ENCODE measurements at regions not wholly inside any gene's neighbourhood (a gene's known extent, or its start where the extent isn't known, plus 50 kb on each side); places are given as distances from the start of the nearest gene placed in this dataset.

GRCh38 chr10:4119107-4119506, 334.1 kb upstream of the KLF6 start:
- no peak for DNase-seq (ENCODE audit: low read depth)
- TF ChIP-seq, protein P1, sequence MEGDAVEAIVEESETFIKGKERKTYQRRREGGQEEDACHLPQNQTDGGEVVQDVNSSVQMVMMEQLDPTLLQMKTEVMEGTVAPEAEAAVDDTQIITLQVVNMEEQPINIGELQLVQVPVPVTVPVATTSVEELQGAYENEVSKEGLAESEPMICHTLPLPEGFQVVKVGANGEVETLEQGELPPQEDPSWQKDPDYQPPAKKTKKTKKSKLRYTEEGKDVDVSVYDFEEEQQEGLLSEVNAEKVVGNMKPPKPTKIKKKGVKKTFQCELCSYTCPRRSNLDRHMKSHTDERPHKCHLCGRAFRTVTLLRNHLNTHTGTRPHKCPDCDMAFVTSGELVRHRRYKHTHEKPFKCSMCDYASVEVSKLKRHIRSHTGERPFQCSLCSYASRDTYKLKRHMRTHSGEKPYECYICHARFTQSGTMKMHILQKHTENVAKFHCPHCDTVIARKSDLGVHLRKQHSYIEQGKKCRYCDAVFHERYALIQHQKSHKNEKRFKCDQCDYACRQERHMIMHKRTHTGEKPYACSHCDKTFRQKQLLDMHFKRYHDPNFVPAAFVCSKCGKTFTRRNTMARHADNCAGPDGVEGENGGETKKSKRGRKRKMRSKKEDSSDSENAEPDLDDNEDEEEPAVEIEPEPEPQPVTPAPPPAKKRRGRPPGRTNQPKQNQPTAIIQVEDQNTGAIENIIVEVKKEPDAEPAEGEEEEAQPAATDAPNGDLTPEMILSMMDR (IDR thresholded peaks at IDR 0.05; ENCODE audit: low read depth, low read length, missing control alignments) = no peak
- no peak overlapping the region for H3K4me3 ChIP-seq (ENCODE audit: low read depth, low read length)

DNA sequence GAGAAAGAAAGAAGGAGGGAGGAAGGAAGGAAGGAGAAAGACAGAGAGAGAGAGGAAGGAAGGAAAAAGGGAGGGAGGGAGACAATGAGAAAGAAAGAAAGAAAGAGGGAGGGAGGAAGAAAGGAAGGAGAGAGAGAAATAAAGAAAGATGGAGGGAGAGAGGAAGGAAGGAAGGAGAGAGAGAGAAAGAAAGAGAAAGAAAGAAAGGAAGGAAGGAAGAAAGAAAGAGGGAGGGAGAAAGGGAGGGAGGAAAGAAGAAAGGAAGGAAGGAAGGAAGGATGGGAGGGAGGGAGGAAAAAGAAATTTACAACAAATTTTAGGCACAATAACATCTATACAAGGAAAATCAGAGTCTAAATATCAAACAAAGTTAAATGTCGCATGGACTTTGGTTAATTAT, 332.6 kb upstream of the KLF6 start:
- DNase-seq (ENCODE audit: low read depth) = no peak
- no peak overlapping the region for H3K4me3 ChIP-seq (ENCODE audit: low read depth, low read length)
- TF ChIP-seq, protein P1 (IDR thresholded peaks at IDR 0.05; ENCODE audit: low read depth, low read length, missing control alignments) = no peak

DNA sequence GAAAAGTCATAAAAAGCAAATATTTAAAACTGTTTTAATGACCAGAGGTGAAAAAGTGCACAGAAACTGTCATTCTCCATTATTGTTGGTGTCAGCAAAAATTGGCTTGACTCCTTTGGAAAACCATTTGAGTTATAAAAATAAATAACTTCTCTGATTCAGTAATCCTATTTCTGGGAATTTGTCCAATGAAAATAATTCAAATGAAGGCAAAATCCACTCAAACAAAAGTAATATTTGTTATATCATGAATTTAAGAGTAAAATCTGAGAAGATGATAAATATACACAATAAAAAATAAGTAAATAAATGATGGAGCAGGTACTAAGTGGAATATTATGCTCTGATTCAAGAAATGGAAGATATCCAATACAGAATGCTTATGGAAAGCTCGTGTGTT, 326.6 kb upstream of the KLF6 start:
- DNase-seq (ENCODE audit: low read depth) = no peak
- H3K4me3 ChIP-seq (ENCODE audit: low read depth, low read length) = no peak overlapping the region
- TF ChIP-seq, protein P1 (IDR thresholded peaks at IDR 0.05; ENCODE audit: low read depth, low read length, missing control alignments) = no peak

- no peak overlapping the region for H3K4me3 ChIP-seq (ENCODE audit: low read depth, low read length)
- TF ChIP-seq, protein P1 (IDR thresholded peaks at IDR 0.05; ENCODE audit: low read depth, low read length, missing control alignments) = no peak
- no peak for DNase-seq (ENCODE audit: low read depth)
Measured at GRCh38 chr10:4109469-4109868, 324.5 kb upstream of the KLF6 start.

DNA sequence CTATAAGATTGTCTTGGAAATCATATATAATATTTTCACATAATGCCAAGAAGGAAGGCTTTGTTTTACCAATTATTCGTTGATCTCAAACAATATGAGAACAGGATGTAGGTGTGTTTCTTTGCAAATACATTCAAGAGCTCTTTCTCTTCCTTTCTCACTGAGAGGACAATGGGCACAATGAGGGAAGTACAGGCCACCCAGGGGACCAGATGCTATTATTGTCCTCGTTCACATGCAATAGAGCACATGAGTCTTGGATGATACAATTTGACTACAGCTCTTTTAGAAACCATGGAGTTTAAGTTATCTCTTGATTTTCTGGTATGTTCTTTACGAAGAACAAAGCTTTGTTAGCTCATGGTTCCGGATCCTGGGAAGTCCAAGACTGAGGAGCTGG, 323.7 kb upstream of the KLF6 start:
- no peak overlapping the region for H3K4me3 ChIP-seq (ENCODE audit: low read depth, low read length)
- DNase-seq (ENCODE audit: low read depth) = no peak
- TF ChIP-seq, protein P1 (IDR thresholded peaks at IDR 0.05; ENCODE audit: low read depth, low read length, missing control alignments) = no peak

- TF ChIP-seq, protein P1 (IDR thresholded peaks at IDR 0.05; ENCODE audit: low read depth, low read length, missing control alignments) = no peak
- no peak for DNase-seq (ENCODE audit: low read depth)
- H3K4me3 ChIP-seq (ENCODE audit: low read depth, low read length) = no peak overlapping the region
Measured at GRCh38 chr10:4107285-4107851, 322.4 kb upstream of the KLF6 start.

GRCh38 chr10:4103603-4104002, 318.6 kb upstream of the KLF6 start:
- DNase-seq (ENCODE audit: low read depth) = no peak
- TF ChIP-seq, protein P1 (IDR thresholded peaks at IDR 0.05; ENCODE audit: low read depth, low read length, missing control alignments) = no peak
- no peak overlapping the region for H3K4me3 ChIP-seq (ENCODE audit: low read depth, low read length)

All from GM12864 (cell line).